Caco-2 (cell line): ENCODE measurements at regions not wholly inside any gene's neighbourhood (a gene's known extent, or its start where the extent isn't known, plus 50 kb on each side); places are given as distances from the start of the nearest gene placed in this dataset.

ENCODE experiments used
- BruUV-seq: library from RNA; stranded (reverse); fragments of 400-500 nt; replicated peaks from 2 replicates; lab custom pipeline; 2021; lab: Mats Ljungman, UMichigan
- CTCF ChIA-PET: fragments of 300-600 bp; sonication (Branson Sonifier 250); formaldehyde crosslinking; loops from one replicate; lab custom pipeline; 2022; ENCODE audit warnings: antibody characterized with exemption; lab: Charles Lee
- POLR2A ChIA-PET: fragments of 300-600 bp; sonication (Branson Sonifier 250); formaldehyde crosslinking; loops from one replicate; lab custom pipeline; 2022; ENCODE audit warnings: antibody characterized with exemption; lab: Charles Lee
- DNase-seq, 2 experiments: peaks; one replicate each; pipeline versions ENCODE4 v3.0.0 to v3.0.0-alpha.2; 2020 to 2022
- H3K27me3 ChIP-seq: replicated peaks from 2 replicates; pipeline ENCODE4 v1.6.0; 2011; ENCODE audit warnings: low read length; ENCODE audit not compliant: control insufficient read depth, insufficient read depth
- H3K36me3 ChIP-seq: 2 replicates; pipeline ENCODE4 v1.5.1; 2011; ENCODE audit warnings: low read length; ENCODE audit not compliant: control insufficient read depth, insufficient read depth
- H3K4me1 ChIP-seq: fragments of 250-450 bp; sonication (Bioruptor Pico); 2 replicates; pipeline ENCODE4 v1.5.1; 2020; ENCODE audit warnings: mild to moderate bottlenecking
- H3K4me3 ChIP-seq: 2 replicates; pipeline ENCODE4 v1.5.1; 2011; ENCODE audit warnings: low read depth, mild to moderate bottlenecking, control low read depth, low read length
- H3K9me3 ChIP-seq: fragments of 250-450 bp; sonication (Bioruptor Pico); 2 replicates; pipeline ENCODE4 v1.5.1; 2020; ENCODE audit warnings: mild to moderate bottlenecking, moderate library complexity
- H3K27ac Mint-ChIP-seq: one replicate; pipeline ENCODE4 v1.8.0; 2022; ENCODE audit warnings: mixed read lengths; ENCODE audit not compliant: unreplicated experiment
- H3K27me3 Mint-ChIP-seq: one replicate; pipeline ENCODE4 v1.8.0; 2022; ENCODE audit warnings: mixed read lengths; ENCODE audit not compliant: insufficient read depth, unreplicated experiment
- H3K36me3 Mint-ChIP-seq: one replicate; pipeline ENCODE4 v1.8.0; 2022; ENCODE audit warnings: mild to moderate bottlenecking, mixed read lengths; ENCODE audit not compliant: insufficient read depth, unreplicated experiment
- H3K4me1 Mint-ChIP-seq: one replicate; pipeline ENCODE4 v1.8.0; 2022; ENCODE audit warnings: low read depth, mixed read lengths; ENCODE audit not compliant: unreplicated experiment
- H3K4me3 Mint-ChIP-seq: one replicate; pipeline ENCODE4 v1.8.0; 2022; ENCODE audit warnings: mild to moderate bottlenecking, moderate library complexity, mixed read lengths; ENCODE audit not compliant: unreplicated experiment
- H3K9me3 Mint-ChIP-seq: one replicate; pipeline ENCODE4 v1.8.0; 2022; ENCODE audit warnings: mixed read lengths; ENCODE audit not compliant: unreplicated experiment
- intact Hi-C: fragments of 100-400 bp; cut with micrococcal nuclease; formaldehyde crosslinking; loops from one replicate; pipeline ENCODE4 v1.10.0; 2022; ENCODE audit not compliant: unreplicated experiment
- TF ChIP-seq, protein P1 (sequence below), 2 experiments: fragments of 200-600 bp in 1 of 2; IDR thresholded peaks; 1 replicate in 1 of 2; 2 replicates in 1 of 2; pipeline versions ENCODE4 v1.5.1 to v1.8.0; 2011 to 2022; ENCODE audit warnings: antibody characterized with exemption in 1 of 2, control low read depth in 1 of 2, inconsistent platforms in 1 of 2, low read depth in 1 of 2, low read length in 1 of 2, mild to moderate bottlenecking in 1 of 2, moderate library complexity in 1 of 2; ENCODE audit not compliant: insufficient read depth in 1 of 2, severe bottlenecking in 1 of 2, unreplicated experiment in 1 of 2

DNA sequence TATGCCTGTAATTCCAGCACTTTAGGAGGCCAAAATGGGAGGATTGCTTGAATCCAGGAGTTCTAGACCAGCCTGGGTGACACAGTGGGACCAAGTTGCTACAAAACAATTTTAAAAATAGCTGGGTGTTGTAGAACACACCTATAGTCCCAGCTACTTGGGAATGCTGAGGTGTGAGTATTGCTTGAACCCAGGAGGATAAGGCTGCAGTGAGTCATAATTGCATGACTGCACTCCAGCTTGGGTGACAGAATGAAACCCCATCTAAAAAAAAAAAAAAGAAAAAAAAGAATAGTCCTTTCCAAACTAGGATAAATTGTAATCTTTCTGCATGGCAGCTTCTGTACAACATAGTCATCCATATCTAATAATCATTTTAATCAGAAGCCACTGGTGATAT is 270.1 kb upstream of the INTU start:
- Mint-ChIP-seq H3K36me3 (no peaks in the 10 kb centered on the region), H3K9me3 (no peaks in the 10 kb centered on the region)
- CTCF ChIA-PET = no interaction called here

DNA sequence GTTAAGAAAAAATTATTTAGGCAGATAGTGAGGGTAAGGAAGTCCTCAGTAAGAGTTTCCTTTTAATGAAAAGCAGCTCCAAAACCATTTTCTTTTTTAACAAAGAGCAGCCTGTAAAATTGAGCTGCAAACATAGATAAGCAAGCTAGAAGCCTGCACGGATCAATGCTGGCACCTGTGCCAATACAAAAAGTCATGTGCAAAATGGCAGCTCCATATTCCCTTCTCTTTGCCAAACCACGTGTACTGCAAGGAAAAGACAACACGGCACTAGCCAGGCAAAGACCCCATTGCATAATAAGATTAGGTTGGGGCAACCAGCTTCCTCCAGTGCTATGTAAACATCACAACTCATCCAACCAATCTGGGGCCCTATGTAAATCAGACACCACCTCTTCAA is 268.4 kb upstream of the INTU start:
- H3K4me3 Mint-ChIP-seq = no peak overlapping the region
- H3K36me3 Mint-ChIP-seq = no peaks in the 10 kb centered on the region
- CTCF ChIA-PET = no interaction called here
- H3K27me3 ChIP-seq = no peaks in the 10 kb centered on the region
- BruUV-seq = no TSS peak
- intact Hi-C loops = no loop called here
- no peaks in the 10 kb centered on the region for H3K4me1 Mint-ChIP-seq
- H3K9me3 Mint-ChIP-seq = no peaks in the 10 kb centered on the region
- H3K36me3 ChIP-seq = no peaks in the 10 kb centered on the region
- H3K9me3 ChIP-seq = no peaks in the 10 kb centered on the region
- no peak for DNase-seq
- TF ChIP-seq, protein P1, sequence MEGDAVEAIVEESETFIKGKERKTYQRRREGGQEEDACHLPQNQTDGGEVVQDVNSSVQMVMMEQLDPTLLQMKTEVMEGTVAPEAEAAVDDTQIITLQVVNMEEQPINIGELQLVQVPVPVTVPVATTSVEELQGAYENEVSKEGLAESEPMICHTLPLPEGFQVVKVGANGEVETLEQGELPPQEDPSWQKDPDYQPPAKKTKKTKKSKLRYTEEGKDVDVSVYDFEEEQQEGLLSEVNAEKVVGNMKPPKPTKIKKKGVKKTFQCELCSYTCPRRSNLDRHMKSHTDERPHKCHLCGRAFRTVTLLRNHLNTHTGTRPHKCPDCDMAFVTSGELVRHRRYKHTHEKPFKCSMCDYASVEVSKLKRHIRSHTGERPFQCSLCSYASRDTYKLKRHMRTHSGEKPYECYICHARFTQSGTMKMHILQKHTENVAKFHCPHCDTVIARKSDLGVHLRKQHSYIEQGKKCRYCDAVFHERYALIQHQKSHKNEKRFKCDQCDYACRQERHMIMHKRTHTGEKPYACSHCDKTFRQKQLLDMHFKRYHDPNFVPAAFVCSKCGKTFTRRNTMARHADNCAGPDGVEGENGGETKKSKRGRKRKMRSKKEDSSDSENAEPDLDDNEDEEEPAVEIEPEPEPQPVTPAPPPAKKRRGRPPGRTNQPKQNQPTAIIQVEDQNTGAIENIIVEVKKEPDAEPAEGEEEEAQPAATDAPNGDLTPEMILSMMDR (IDR thresholded peaks at IDR 0.05; ENCODE audit: insufficient read depth in 1 of 2, low read depth in 1 of 2, low read length in 1 of 2, severe bottlenecking in 1 of 2, unreplicated experiment in 1 of 2) = no peak
- H3K27me3 Mint-ChIP-seq = no peaks in the 10 kb centered on the region
- H3K27ac Mint-ChIP-seq = no peak overlapping the region
- no peak overlapping the region for H3K4me3 ChIP-seq
- H3K4me1 ChIP-seq = no peaks in the 10 kb centered on the region
- POLR2A ChIA-PET = no interaction called here

More for the DNA sequence above, 270.1 kb upstream of the INTU start:
- no peaks in the 10 kb centered on the region for H3K27me3 Mint-ChIP-seq
- H3K4me1 Mint-ChIP-seq = no peaks in the 10 kb centered on the region
- no peak overlapping the region for H3K27ac Mint-ChIP-seq
- no TSS peak for BruUV-seq
- no peaks in the 10 kb centered on the region for H3K36me3 ChIP-seq
- intact Hi-C loops = no loop called here
- no peaks in the 10 kb centered on the region for H3K27me3 ChIP-seq
- no peak overlapping the region for H3K4me3 ChIP-seq
- POLR2A ChIA-PET = no interaction called here
- H3K4me1 ChIP-seq = no peaks in the 10 kb centered on the region
- no peak for DNase-seq
- TF ChIP-seq, protein P1 (IDR thresholded peaks at IDR 0.05; ENCODE audit: insufficient read depth in 1 of 2, low read depth in 1 of 2, low read length in 1 of 2, severe bottlenecking in 1 of 2, unreplicated experiment in 1 of 2) = no peak
- H3K9me3 ChIP-seq = no peaks in the 10 kb centered on the region
- no peak overlapping the region for H3K4me3 Mint-ChIP-seq

DNA sequence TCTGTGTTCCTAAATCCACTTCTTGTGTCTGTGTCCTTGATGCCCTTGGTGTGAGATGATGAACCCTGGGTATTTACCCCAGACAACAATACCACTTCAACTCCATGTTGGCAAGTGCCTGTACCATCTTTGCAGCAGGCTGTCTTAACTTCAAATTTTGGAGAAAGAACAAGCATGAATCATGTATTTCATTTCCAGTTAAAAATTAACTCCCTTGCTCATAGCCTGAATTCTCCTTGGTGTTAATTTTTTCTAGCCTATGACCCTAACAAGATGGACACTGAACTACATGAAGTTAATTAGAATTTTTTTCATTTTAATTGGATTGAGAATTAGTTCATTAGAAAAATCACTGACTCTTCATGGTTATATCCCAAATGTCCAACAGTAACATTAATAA is 267.8 kb upstream of the INTU start:
- Histone ChIP-seq H3K27me3 (no peaks in the 10 kb centered on the region), H3K4me1 (no peaks in the 10 kb centered on the region), H3K9me3 (no peaks in the 10 kb centered on the region), H3K36me3 (no peaks in the 10 kb centered on the region), H3K4me3 (no peak overlapping the region)
- Mint-ChIP-seq H3K4me3 (no peak overlapping the region), H3K4me1 (no peaks in the 10 kb centered on the region), H3K27me3 (no peaks in the 10 kb centered on the region), H3K36me3 (no peaks in the 10 kb centered on the region), H3K27ac (no peak overlapping the region), H3K9me3 (no peaks in the 10 kb centered on the region)
- DNase-seq = no peak
- intact Hi-C loops = no loop called here
- ChIA-PET POLR2A (no interaction called here), CTCF (no interaction called here)
- no TSS peak for BruUV-seq
- TF ChIP-seq, protein P1 (IDR thresholded peaks at IDR 0.05; ENCODE audit: insufficient read depth in 1 of 2, low read depth in 1 of 2, low read length in 1 of 2, severe bottlenecking in 1 of 2, unreplicated experiment in 1 of 2) = no peak
